KG1 (cell line): ENCODE measurements at regions not wholly inside any gene's neighbourhood (a gene's known extent, or its start where the extent isn't known, plus 50 kb on each side); places are given as distances from the start of the nearest gene placed in this dataset.
"Not testable (repeated sequence)": the region's sequence is repeated elsewhere in the genome, so short reads cannot be mapped to it uniquely, and the experiment has no call there.

Experiments used
- DNase-seq: peaks from one replicate; lab custom pipeline; 2025; lab: John Stamatoyannopoulos, UW

DNA sequence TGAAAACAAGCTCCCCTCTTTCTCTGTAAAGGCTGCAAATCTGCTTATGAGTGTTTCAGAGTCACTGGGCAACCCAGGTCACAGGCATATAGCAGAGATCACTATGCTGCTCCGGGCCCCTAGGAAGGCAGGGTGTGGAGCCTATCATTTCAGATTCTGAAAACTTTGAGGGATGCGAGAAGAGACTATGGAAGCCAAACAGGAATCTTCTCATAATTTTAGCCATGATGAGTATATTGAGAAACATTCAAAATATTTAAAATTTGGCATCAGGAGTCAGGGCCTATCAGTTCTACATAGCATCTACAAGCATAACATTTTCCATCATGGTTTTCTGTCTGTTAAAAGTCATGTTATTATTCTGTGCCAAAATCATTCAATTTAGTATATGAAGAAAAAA, 61.7 kb upstream of the ATXN3L start:
- no peak for DNase-seq

DNA sequence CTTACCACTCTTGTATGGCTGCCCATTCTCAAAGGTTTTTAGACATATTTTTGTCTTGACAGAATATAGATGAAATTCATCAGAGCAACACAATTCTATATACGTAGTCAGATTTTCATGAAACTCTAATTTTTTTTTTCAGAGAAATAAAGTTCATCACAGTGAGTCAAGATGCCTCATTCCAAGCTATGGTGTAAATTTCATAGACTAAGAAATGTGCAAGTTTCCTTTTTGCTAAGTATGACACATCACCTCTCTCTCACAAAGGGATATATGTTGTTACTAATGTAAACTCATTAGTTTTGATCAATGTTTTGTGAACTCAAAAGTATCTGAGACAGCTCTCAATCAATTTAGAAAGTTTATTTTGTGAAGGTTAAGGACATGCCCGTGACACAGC, 60.4 kb upstream of the ATXN3L start:
- no peak for DNase-seq

DNA sequence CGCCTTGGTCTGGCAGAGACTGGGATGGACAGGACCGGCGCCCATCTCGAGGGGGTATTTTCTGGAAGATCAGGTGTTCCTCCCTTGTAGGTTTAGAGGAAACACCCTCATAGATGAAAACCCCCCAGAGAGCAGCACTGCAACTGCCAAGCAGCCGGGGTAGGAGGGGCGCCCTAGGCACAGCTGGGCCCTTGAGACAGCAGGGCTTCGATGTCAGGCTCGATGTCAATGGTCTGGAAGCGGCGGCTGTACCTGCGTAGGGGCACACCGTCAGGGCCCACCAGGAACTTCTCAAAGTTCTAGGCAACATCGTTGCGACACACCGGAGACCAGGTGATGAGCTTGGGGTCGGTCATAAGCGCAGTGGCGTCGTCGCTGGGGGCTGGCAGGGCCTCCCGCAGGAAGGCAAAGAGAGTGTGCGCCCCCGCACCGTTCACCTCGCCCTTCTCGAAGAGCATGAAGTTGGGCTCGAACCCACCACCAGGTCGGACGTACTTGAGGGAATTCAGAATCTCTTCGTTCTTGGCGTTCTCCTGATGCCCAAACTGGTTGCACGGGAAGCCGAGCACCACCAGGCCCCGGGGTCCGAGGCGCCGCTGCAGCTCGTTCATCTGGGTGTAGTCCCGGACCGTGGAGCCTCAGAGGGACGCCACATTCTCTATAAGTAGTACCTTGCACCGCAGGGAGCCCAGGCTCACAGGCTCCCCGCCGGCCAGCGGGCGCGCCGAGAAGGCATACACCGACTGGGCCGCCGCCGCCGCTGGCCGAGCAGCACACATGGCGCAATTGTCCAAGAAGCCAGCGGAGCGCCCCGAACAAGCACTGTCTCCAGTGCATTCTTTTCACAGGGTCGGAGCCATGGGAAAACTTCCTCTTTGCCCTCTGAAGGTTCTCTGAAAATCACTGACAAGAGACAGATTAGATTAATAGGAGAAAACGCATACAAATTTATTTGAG, 59.0 kb upstream of the ATXN3L start:
- DNase-seq = not testable (repeated sequence)

DNA sequence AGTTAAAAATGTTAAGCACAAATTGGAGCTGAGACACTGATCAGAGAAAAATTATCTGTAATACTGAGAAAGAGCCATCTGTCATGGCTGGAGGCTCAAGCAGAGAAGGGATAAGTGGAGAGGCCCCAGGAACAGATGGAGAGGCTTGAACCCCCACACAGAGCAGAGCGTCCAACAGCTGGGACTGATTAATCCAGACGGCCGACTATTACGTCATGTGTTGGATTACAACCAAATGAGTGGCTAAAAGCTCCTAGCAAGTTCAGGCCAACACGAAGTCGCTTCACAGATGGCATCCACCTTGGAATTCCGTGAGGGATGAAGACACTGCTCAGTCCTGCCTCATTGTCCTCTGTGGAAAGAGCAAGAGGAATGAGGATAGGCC, 57.7 kb upstream of the ATXN3L start:
- DNase-seq = no peak

- DNase-seq = no peak
These were observed 57.1 kb upstream of the ATXN3L start for GRCh38 chrX:13376857-13377549.

DNA sequence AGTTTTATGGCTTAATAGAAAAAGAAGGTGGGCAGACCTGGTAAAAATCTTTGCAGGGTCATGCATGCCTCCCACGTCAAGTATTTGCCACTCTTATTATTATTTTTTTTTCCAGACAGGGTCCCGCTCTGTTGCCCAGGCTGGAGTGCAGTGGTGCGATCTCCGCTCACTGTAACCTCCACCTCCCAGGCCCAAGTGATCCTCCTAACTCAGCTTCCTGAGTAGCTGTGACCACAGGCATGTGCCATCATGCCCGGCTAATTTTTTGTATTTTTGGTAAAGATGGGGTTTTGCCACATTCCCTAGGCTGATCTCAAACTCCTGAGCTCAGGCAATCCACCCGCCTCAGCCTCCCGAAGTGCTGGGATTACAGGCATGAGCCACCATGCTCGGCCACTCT, 55.7 kb upstream of the ATXN3L start:
- DNase-seq = not testable (repeated sequence)

- no peak for DNase-seq
These were observed 54.5 kb upstream of the ATXN3L start for GRCh38 chrX:13374364-13374763.

GRCh38 chrX:13373431-13374187, 53.8 kb upstream of the ATXN3L start:
- no peak for DNase-seq

- no peak for DNase-seq
These were observed 53.2 kb upstream of the ATXN3L start for GRCh38 chrX:13373027-13373426.

- DNase-seq = no peak
These were observed 52.5 kb upstream of the ATXN3L start for GRCh38 chrX:13372203-13372980.

DNA sequence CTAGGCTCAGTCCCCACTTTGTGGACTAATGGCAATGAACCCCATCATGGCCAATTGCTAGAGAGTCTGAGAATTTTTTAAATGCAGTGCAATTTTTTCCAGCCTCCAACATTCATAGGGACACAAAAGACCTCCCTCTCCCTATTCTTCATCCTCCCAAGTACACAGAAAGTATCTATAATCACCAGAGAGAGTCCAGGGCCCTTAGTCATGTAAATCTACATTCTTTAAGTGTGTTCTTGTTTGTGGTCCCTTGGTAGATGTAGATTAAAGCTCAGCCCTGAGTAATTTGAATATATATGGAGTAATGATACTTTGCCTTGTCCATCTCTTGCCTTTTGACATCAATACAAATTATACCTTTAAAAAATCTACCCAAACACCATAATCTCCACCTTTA, 51.3 kb upstream of the ATXN3L start:
- no peak for DNase-seq

DNA sequence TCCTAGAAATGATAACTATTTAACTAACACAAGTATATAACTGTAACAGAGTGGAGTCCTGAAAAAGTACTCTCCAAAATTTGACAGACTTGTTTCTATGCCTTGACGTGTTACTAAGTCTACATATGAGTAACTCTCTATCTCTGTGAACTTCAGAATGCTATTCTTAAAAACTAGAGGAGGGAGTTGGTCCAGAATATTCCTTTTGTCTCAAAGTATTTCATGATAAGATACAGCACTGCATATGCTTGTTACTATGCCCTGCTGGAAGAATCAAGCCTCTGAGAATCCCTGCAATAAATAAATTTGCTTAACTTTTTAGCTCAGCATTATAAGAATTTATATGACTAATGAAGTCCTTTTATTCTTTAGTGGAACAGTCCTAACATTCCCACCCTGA, 50.9 kb upstream of the ATXN3L start:
- DNase-seq = no peak
